K562 (cell line): ENCODE measurements at regions not wholly inside any gene's neighbourhood (a gene's known extent, or its start where the extent isn't known, plus 50 kb on each side); places are given as distances from the start of the nearest gene placed in this dataset.

Experiments used
- ATAC-seq: fragments of 200-7000 bp; cut with Tn5 transposase; 3 replicates; pipeline ENCODE4 v1.9.1; 2020; ENCODE audit warnings: moderate library complexity
- BruUV-seq: library from RNA; stranded (reverse); fragments of 400-500 nt; replicated peaks from 2 replicates; lab custom pipeline; 2021; lab: Mats Ljungman, UMichigan
- CTCF ChIA-PET: fragments of 300-600 bp; formaldehyde crosslinking; extraction: SDS; loops from one replicate; lab custom pipeline; 2021; ENCODE audit warnings: low intra/inter-chr PET ratio; lab: Yijun Ruan, JAX
- POLR2A ChIA-PET: fragments of 300-600, 350-650 bp; sonication (Branson Sonifier 250); formaldehyde crosslinking; extraction: SDS; loops from one replicate; lab custom pipeline; 2021; ENCODE audit warnings: antibody characterized with exemption, inconsistent platforms; lab: Yijun Ruan, JAX
- DNase-seq, 4 experiments: peaks; one replicate each; pipeline versions ENCODE4 v3.0.0 to v3.0.0-alpha.2; 2011 to 2018; ENCODE audit warnings: low spot score in 3 of 4, mixed read lengths in 3 of 4; ENCODE audit errors: extremely low read depth in 1 of 4
- FAIRE-seq: peaks from 2 replicates; lab custom pipeline; 2011; peaks lifted over from hg19 to GRCh38; lab: Jason Lieb, UNC
- H2AFZ ChIP-seq: 2 replicates; pipeline ENCODE4 v1.6.0; 2011; ENCODE audit warnings: low read depth, low read length, control low read depth, inconsistent platforms
- H3K27ac ChIP-seq: fragments of 200-600 bp; 3 replicates; pipeline ENCODE4 v1.8.0; 2011; ENCODE audit warnings: low read depth, mild to moderate bottlenecking, control low read depth, inconsistent platforms, low read length, moderate library complexity, mixed read lengths; ENCODE audit errors: extremely low read depth
- H3K27me3 ChIP-seq, 2 experiments: fragments of 300-600 bp in 1 of 2; 2 replicates in 1 of 2; 3 replicates in 1 of 2; pipeline versions ENCODE4 v1.6.0 to v1.8.0; 2011; ENCODE audit warnings: inconsistent platforms in 2 of 2, low read length in 2 of 2, mild to moderate bottlenecking in 1 of 2, mixed read lengths in 1 of 2, moderate library complexity in 1 of 2; ENCODE audit not compliant: control insufficient read depth in 2 of 2, insufficient read depth in 2 of 2
- H3K36me3 ChIP-seq: fragments of 300-600 bp; 3 replicates; pipeline ENCODE4 v1.8.0; 2011; ENCODE audit warnings: mild to moderate bottlenecking, low read length, inconsistent platforms; ENCODE audit not compliant: control insufficient read depth, insufficient read depth
- H3K4me1 ChIP-seq, 2 experiments: fragments of 200-600 bp in 1 of 2; replicated peaks in 1 of 2; 2 replicates in 1 of 2; 3 replicates in 1 of 2; pipeline versions ENCODE4 v1.5.1 to v1.8.0; 2011; ENCODE audit warnings: inconsistent platforms in 2 of 2, low read length in 2 of 2, mild to moderate bottlenecking in 1 of 2, mixed read lengths in 1 of 2, moderate library complexity in 1 of 2; ENCODE audit not compliant: control insufficient read depth in 2 of 2, insufficient read depth in 2 of 2
- H3K4me2 ChIP-seq: 2 replicates; pipeline ENCODE4 v1.6.1; 2011; ENCODE audit warnings: low read length, control low read depth, inconsistent platforms, mixed read lengths; ENCODE audit not compliant: insufficient read depth
- H3K4me3 ChIP-seq: fragments of 200-600 bp; sonication (generic), shearing (Covaris generic); 2 replicates; pipeline ENCODE4 v1.5.1; 2016; ENCODE audit warnings: control low read depth, inconsistent platforms
- H3K79me2 ChIP-seq: fragments of 200-600 bp; 3 replicates; pipeline ENCODE4 v1.8.0; 2011; ENCODE audit warnings: low read length, inconsistent platforms; ENCODE audit not compliant: control insufficient read depth, insufficient read depth
- H3K9ac ChIP-seq, 2 experiments: 2 replicates each; pipeline versions ENCODE4 v1.6.0 to v1.6.1; 2011; ENCODE audit warnings: low read depth in 2 of 2, low read length in 2 of 2, control low read depth in 1 of 2, inconsistent platforms in 1 of 2, mild to moderate bottlenecking in 1 of 2, mixed read lengths in 1 of 2; ENCODE audit not compliant: insufficient read depth in 1 of 2
- H3K9me1 ChIP-seq: one replicate; pipeline ENCODE4 v1.6.0; 2011; ENCODE audit warnings: inconsistent platforms, mild to moderate bottlenecking, low read length, moderate library complexity; ENCODE audit not compliant: control insufficient read depth, insufficient read depth
- H3K9me3 ChIP-seq: replicated peaks from 2 replicates; pipeline ENCODE4 v1.5.1; 2011; ENCODE audit warnings: low read depth, low read length, inconsistent platforms; ENCODE audit not compliant: control insufficient read depth, insufficient read depth
- H4K20me1 ChIP-seq: replicated peaks from 2 replicates; pipeline ENCODE4 v1.6.1; 2011; ENCODE audit warnings: low read length, inconsistent platforms, mixed read lengths; ENCODE audit not compliant: control insufficient read depth, insufficient read depth
- CEBPG ChIP-seq, 3 experiments: fragments of 200-800 bp in 1 of 3; sonication (Bioruptor generic) in 1 of 3; sonication (generic) in 1 of 3; formaldehyde crosslinking in 1 of 3; IDR thresholded peaks in 2 of 3; conservative IDR thresholded peaks in 1 of 3; 2 replicates each; pipeline versions ENCODE4 v1.6.1 to v1.8.0; 2016 to 2022; ENCODE audit warnings: missing compliant biosample characterization in 2 of 3, missing genetic modification characterization in 2 of 3, mild to moderate bottlenecking in 1 of 3, missing genetic modification reagents in 1 of 3
- KDM5B ChIP-seq: fragments of 200-600 bp; sonication (generic); IDR thresholded peaks from 2 replicates; pipeline ENCODE4 v1.6.1; 2012; ENCODE audit warnings: low read depth, mild to moderate bottlenecking, moderate library complexity, low read length, control low read depth, inconsistent platforms; ENCODE audit not compliant: insufficient replicate concordance
- NCOA6 ChIP-seq: fragments of 450-650 bp; IDR thresholded peaks from 2 replicates; pipeline ENCODE4 v1.6.1; 2017; ENCODE audit warnings: mild to moderate bottlenecking
- TRIM24 ChIP-seq, 2 experiments: fragments of 450-650 bp; IDR thresholded peaks; 2 replicates each; pipeline ENCODE4 v1.6.1; 2016
- ZNF146 ChIP-seq: IDR thresholded peaks from one replicate; pipeline ENCODE4 v1.6.1; 2018; ENCODE audit warnings: missing compliant biosample characterization; ENCODE audit not compliant: unreplicated experiment
- ZNF316 ChIP-seq: fragments of 450-650 bp; IDR thresholded peaks from 2 replicates; pipeline ENCODE4 v1.6.1; 2016
- WGBS: fragments of 100-300 bp; shearing (Covaris generic); methylation state at CpG from one replicate; pipeline ENCODE4 v1.1.6; 2016; ENCODE audit warnings: low coverage, mixed read lengths; ENCODE audit not compliant: insufficient coverage; ENCODE audit errors: missing lambda C conversion rate; 5-methylcytosine and 5-hydroxymethylcytosine counted together
- in situ Hi-C: fragments of 300-500 bp; cut with MboI; formaldehyde crosslinking; loops from 4 replicates; pipeline ENCODE4 v1.15.0; 2018; ENCODE audit warnings: inconsistent platforms, mixed read lengths
- intact Hi-C: fragments of 100-400 bp; cut with micrococcal nuclease; formaldehyde crosslinking; loops from 2 replicates; pipeline ENCODE4 v1.14.2; 2022
- TF ChIP-seq, protein P1 (sequence below): fragments of 450-650 bp; IDR thresholded peaks from 2 replicates; pipeline ENCODE4 v1.7.0; 2016; ENCODE audit warnings: borderline replicate concordance

DNA sequence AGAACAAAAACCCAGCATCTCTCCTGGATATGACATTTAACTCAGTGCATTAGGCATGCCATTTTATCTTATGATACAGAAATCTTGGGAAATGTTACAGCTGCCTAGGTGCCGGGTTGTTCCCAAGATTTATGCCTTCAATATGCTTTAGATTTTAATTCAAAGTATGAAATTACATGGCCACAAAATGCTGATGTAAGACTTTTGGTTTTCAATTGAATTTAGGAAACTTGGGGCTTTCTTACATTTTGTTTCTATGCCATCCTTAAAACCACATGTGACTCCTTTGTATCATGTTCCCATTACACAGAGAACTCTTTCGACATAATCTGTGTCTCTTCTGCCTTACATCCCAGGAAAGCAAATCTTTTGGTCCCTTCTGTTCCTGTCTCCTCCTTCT, 83.9 kb downstream of the CCNA1 start:
- ChIA-PET POLR2A (no interaction called here), CTCF (no interaction called here)
- FAIRE-seq = no peak
- intact Hi-C loops (no loop called here), in situ Hi-C loops (no loop called here)
- Histone ChIP-seq H3K27me3 (no peaks in the 10 kb centered on the region), H3K9ac (no peak overlapping the region), H3K4me2 (no peak overlapping the region), H3K4me3 (no peak overlapping the region), H3K27ac (no peak overlapping the region), H3K4me1 (no peaks in the 10 kb centered on the region), H3K36me3 (no peaks in the 10 kb centered on the region), H4K20me1 (no peaks in the 10 kb centered on the region), H2AFZ (no peak overlapping the region), H3K79me2 (no peaks in the 10 kb centered on the region), H3K9me3 (no peaks in the 10 kb centered on the region), H3K9me1 (no peaks in the 10 kb centered on the region)
- no TSS peak for BruUV-seq
- no peak for DNase-seq
- WGBS = 0% methylated on average over 2 of the region's 2 CpGs
- ATAC-seq = no peak
- TF ChIP-seq ZNF146 (CRISPR knock-in tag) (no peak), ZNF316 (peak; percentile 18; the same call in 1 of the 2 replicates)

DNA sequence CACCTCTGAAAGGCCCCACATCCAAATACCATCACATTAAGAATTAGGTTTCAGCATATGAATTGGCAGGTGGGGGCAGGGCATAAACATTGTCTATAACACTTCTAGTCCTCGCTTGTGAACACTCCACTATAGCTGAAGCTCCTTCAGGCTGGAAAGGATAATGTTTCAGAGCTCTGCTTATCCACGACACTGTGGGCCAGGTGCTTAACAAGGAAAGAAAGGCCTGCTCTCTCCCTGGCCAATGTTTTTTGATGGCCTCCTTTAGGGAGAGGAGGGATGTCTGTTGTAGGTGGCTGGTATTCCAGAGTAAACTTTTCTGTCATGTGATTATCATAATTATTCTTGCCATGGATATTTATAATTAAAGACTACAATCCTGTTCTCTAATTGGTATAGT, 86.4 kb downstream of the CCNA1 start:
- no peak for TF ChIP-seq CEBPG (CRISPR knock-in tag; IDR thresholded peaks at IDR 0.05)
- no peak for TF ChIP-seq CEBPG (tag; conservative IDR thresholded peaks at IDR 0.05 in 1 of 2, IDR thresholded peaks at IDR 0.05 in 1 of 2)
- no peak for TF ChIP-seq NCOA6
- TF ChIP-seq, protein P1, sequence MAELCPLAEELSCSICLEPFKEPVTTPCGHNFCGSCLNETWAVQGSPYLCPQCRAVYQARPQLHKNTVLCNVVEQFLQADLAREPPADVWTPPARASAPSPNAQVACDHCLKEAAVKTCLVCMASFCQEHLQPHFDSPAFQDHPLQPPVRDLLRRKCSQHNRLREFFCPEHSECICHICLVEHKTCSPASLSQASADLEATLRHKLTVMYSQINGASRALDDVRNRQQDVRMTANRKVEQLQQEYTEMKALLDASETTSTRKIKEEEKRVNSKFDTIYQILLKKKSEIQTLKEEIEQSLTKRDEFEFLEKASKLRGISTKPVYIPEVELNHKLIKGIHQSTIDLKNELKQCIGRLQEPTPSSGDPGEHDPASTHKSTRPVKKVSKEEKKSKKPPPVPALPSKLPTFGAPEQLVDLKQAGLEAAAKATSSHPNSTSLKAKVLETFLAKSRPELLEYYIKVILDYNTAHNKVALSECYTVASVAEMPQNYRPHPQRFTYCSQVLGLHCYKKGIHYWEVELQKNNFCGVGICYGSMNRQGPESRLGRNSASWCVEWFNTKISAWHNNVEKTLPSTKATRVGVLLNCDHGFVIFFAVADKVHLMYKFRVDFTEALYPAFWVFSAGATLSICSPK = no peak
- no peak for TF ChIP-seq TRIM24 (IDR thresholded peaks at IDR 0.05)
- no peak for TF ChIP-seq KDM5B
- Histone ChIP-seq H3K36me3 (no peaks in the 10 kb centered on the region), H3K4me2 (no peak overlapping the region), H4K20me1 (no peaks in the 10 kb centered on the region), H3K79me2 (no peaks in the 10 kb centered on the region), H3K27me3 (no peaks in the 10 kb centered on the region), H3K9ac (no peak overlapping the region), H3K27ac (no peak overlapping the region), H2AFZ (no peak overlapping the region), H3K4me1 (no peaks in the 10 kb centered on the region), H3K9me1 (no peaks in the 10 kb centered on the region), H3K4me3 (no peak overlapping the region), H3K9me3 (no peaks in the 10 kb centered on the region)
- ATAC-seq (no peak), FAIRE-seq (no peak), DNase-seq (no peak)
- ChIA-PET CTCF (no interaction called here), POLR2A (no interaction called here)
- WGBS = 0% methylated on average over 2 of the region's 2 CpGs
- in situ Hi-C loops (no loop called here), intact Hi-C loops (no loop called here)
- BruUV-seq = no TSS peak
